Chondrocyte (in vitro differentiated cells): ENCODE measurements at regions not wholly inside any gene's neighbourhood (a gene's known extent, or its start where the extent isn't known, plus 50 kb on each side); places are given as distances from the start of the nearest gene placed in this dataset.

Experiments used
- DNase-seq: peaks from one replicate; pipeline ENCODE4 v3.0.0; 2021; ENCODE audit warnings: mixed read lengths, low spot score
- H3K27ac Mint-ChIP-seq: one replicate; pipeline ENCODE4 v1.8.0; 2021; ENCODE audit warnings: mild to moderate bottlenecking, moderate library complexity, mixed read lengths; ENCODE audit not compliant: unreplicated experiment
- H3K27me3 Mint-ChIP-seq: 2 replicates; pipeline ENCODE4 v1.8.0; 2021; ENCODE audit warnings: low read depth, mixed read lengths
- H3K36me3 Mint-ChIP-seq: 2 replicates; pipeline ENCODE4 v1.8.0; 2021; ENCODE audit warnings: low read depth, mixed read lengths
- H3K4me1 Mint-ChIP-seq: 2 replicates; pipeline ENCODE4 v1.8.0; 2021; ENCODE audit warnings: low read depth, mild to moderate bottlenecking, mixed read lengths
- H3K4me3 Mint-ChIP-seq: one replicate; pipeline ENCODE4 v1.8.0; 2021; ENCODE audit warnings: mild to moderate bottlenecking, moderate library complexity, mixed read lengths; ENCODE audit not compliant: unreplicated experiment
- H3K9me3 Mint-ChIP-seq: 2 replicates; pipeline ENCODE4 v1.8.0; 2021; ENCODE audit warnings: low read depth, mixed read lengths
- CTCF ChIP-seq: fragments of 200-600 bp; sonication (generic); IDR thresholded peaks from 2 replicates; pipeline ENCODE4 v1.5.0; 2021; ENCODE audit warnings: antibody characterized with exemption, mild to moderate bottlenecking, moderate library complexity

GRCh38 chr10:85188770-85189484 is 860.5 kb downstream of the CCSER2 start:
- H3K4me1 Mint-ChIP-seq: peaks cover 7% of the 10 kb centered on the region
- H3K36me3 Mint-ChIP-seq: no peaks in the 10 kb centered on the region
- H3K27ac Mint-ChIP-seq: no peak overlapping the region
- no peaks in the 10 kb centered on the region for H3K9me3 Mint-ChIP-seq
- H3K4me3 Mint-ChIP-seq: no peak overlapping the region
- H3K27me3 Mint-ChIP-seq: no peaks in the 10 kb centered on the region
- DNase-seq: no peak
- no peak for TF ChIP-seq CTCF

GRCh38 chr10:85193796-85194195 is 865.4 kb downstream of the CCSER2 start:
- Mint-ChIP-seq H3K36me3 (peaks cover 2% of the 10 kb centered on the region), H3K27me3 (peaks cover 5% of the 10 kb centered on the region), H3K27ac (no peak overlapping the region), H3K9me3 (no peaks in the 10 kb centered on the region), H3K4me3 (no peak overlapping the region), H3K4me1 (peaks cover 7% of the 10 kb centered on the region)
- DNase-seq: no peak
- TF ChIP-seq CTCF: no peak

GRCh38 chr10:85194706-85195105 is 866.3 kb downstream of the CCSER2 start:
- Mint-ChIP-seq H3K27me3 (peaks cover 5% of the 10 kb centered on the region), H3K4me3 (no peak overlapping the region), H3K4me1 (peaks cover 7% of the 10 kb centered on the region), H3K27ac (no peak overlapping the region), H3K36me3 (peaks cover 2% of the 10 kb centered on the region), H3K9me3 (no peaks in the 10 kb centered on the region)
- no peak for DNase-seq
- TF ChIP-seq CTCF: no peak

GRCh38 chr10:85195596-85195995 is 867.2 kb downstream of the CCSER2 start:
- Mint-ChIP-seq H3K4me3 (no peak overlapping the region), H3K27me3 (peaks cover 5% of the 10 kb centered on the region), H3K36me3 (peaks cover 2% of the 10 kb centered on the region), H3K9me3 (no peaks in the 10 kb centered on the region), H3K4me1 (peaks cover 6% of the 10 kb centered on the region), H3K27ac (no peak overlapping the region)
- no peak for DNase-seq
- TF ChIP-seq CTCF: no peak

- H3K4me3 Mint-ChIP-seq: no peak overlapping the region
- no peaks in the 10 kb centered on the region for H3K36me3 Mint-ChIP-seq
- H3K4me1 Mint-ChIP-seq: no peaks in the 10 kb centered on the region
- no peaks in the 10 kb centered on the region for H3K9me3 Mint-ChIP-seq
- no peak overlapping the region for H3K27ac Mint-ChIP-seq
- H3K27me3 Mint-ChIP-seq: peaks cover 3% of the 10 kb centered on the region
- TF ChIP-seq CTCF: no peak
- no peak for DNase-seq
Observed at GRCh38 chr10:85204814-85205213, 876.4 kb downstream of the CCSER2 start.
